H1 (cell line): ENCODE measurements at regions not wholly inside any gene's neighbourhood (a gene's known extent, or its start where the extent isn't known, plus 50 kb on each side); places are given as distances from the start of the nearest gene placed in this dataset.

Source experiments
- GABPA ChIP-seq: IDR thresholded peaks from 2 replicates; pipeline ENCODE4 v1.6.1; 2011; ENCODE audit warnings: mild to moderate bottlenecking, low read length, moderate library complexity, borderline replicate concordance; ENCODE audit not compliant: insufficient read depth
- HDAC6 ChIP-seq: IDR thresholded peaks from one replicate; pipeline ENCODE4 v1.7.1; 2012; ENCODE audit warnings: low read depth, mild to moderate bottlenecking, inconsistent platforms, low read length, moderate library complexity
- SP1 ChIP-seq: IDR thresholded peaks from 2 replicates; pipeline ENCODE4 v1.6.1; 2011; ENCODE audit warnings: low read depth, low read length
- TAF1 ChIP-seq: IDR thresholded peaks from 2 replicates; pipeline ENCODE4 v1.6.1; 2011; ENCODE audit warnings: mild to moderate bottlenecking, low read depth, low read length
- TF ChIP-seq, protein P1 (sequence below): IDR thresholded peaks from 2 replicates; pipeline ENCODE4 v1.6.1; 2012; ENCODE audit warnings: low read length, inconsistent platforms

DNA sequence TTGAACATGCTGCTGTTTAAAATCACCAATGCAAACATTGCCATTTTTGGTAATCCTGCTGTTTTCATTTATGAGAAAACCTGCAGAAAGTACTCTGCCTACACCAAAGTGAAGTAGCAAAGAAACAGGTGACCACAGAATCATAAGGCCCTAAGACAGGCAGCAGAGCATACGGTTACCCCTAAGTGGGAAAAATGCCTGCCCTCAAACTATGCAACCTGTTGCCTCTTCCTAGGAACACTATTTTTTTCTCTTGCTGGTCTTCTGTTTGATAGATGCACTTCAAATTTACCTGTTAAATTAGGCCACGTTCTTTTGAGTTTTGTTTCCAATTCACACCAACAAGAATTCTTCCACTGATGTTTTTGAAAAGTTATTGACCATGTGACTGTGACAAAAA is 89.5 kb upstream of the RAB4A start (continued):
- no peak for TF ChIP-seq TAF1
- no peak for TF ChIP-seq HDAC6
- TF ChIP-seq GABPA: no peak
- TF ChIP-seq, protein P1, sequence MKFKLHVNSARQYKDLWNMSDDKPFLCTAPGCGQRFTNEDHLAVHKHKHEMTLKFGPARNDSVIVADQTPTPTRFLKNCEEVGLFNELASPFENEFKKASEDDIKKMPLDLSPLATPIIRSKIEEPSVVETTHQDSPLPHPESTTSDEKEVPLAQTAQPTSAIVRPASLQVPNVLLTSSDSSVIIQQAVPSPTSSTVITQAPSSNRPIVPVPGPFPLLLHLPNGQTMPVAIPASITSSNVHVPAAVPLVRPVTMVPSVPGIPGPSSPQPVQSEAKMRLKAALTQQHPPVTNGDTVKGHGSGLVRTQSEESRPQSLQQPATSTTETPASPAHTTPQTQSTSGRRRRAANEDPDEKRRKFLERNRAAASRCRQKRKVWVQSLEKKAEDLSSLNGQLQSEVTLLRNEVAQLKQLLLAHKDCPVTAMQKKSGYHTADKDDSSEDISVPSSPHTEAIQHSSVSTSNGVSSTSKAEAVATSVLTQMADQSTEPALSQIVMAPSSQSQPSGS: no peak
- TF ChIP-seq SP1: no peak
